Breast epithelium (tissue), 4 donors: ENCODE measurements at regions not wholly inside any gene's neighbourhood (a gene's known extent, or its start where the extent isn't known, plus 50 kb on each side); places are given as distances from the start of the nearest gene placed in this dataset.

Experiments used
- DNase-seq, 2 donors: peaks; one replicate each; pipeline ENCODE4 v3.0.0-alpha.2; 2019; ENCODE audit warnings: low spot score in 2 of 2
- H3K27ac ChIP-seq, 2 donors: fragments of 200-600 bp; sonication (generic) in 1 of 2; one replicate each; pipeline ENCODE4 v1.5.1; 2016 to 2019; ENCODE audit warnings: mild to moderate bottlenecking in 1 of 2
- H3K27me3 ChIP-seq, 2 donors: fragments of 200-600 bp; sonication (generic) in 1 of 2; one replicate each; pipeline versions ENCODE4 v1.5.1 to v1.6.0; 2017 to 2019; ENCODE audit warnings: control low read depth in 1 of 2, mild to moderate bottlenecking in 1 of 2
- H3K36me3 ChIP-seq: fragments of 200-600 bp; one replicate; pipeline ENCODE4 v1.5.1; 2019
- H3K4me1 ChIP-seq, 2 donors: fragments of 200-600 bp; sonication (generic); one replicate each; pipeline ENCODE4 v1.5.1; 2016 to 2019; ENCODE audit warnings: control low read depth in 1 of 2
- H3K4me3 ChIP-seq, 3 donors: fragments of 200-600 bp; sonication (generic); 1 replicate in 2 of 3; 2 replicates in 1 of 3; pipeline ENCODE4 v1.5.1; 2016 to 2019; ENCODE audit warnings: mild to moderate bottlenecking in 3 of 3, moderate library complexity in 2 of 3
- H3K9me3 ChIP-seq, 2 donors: fragments of 200-600 bp; sonication (generic) in 1 of 2; one replicate each; pipeline ENCODE4 v1.5.1; 2016 to 2019; ENCODE audit warnings: control low read depth in 1 of 2
- POLR2A ChIP-seq: fragments of 450-650 bp; IDR thresholded peaks from one replicate; pipeline ENCODE4 v1.6.1; 2016; ENCODE audit warnings: antibody characterized with exemption, mild to moderate bottlenecking, moderate library complexity
- POLR2AphosphoS5 ChIP-seq, 3 donors: sonication (generic); formaldehyde crosslinking; IDR thresholded peaks; one replicate each; pipeline ENCODE4 v1.6.1; 2017; ENCODE audit warnings: antibody characterized with exemption in 3 of 3
- intact Hi-C: fragments of 100-400 bp; cut with DNase I; formaldehyde crosslinking; loops from one replicate; pipeline ENCODE4 v1.15.1; 2023; ENCODE audit warnings: low total_unique reads
- TF ChIP-seq, protein P1 (sequence below), 3 donors: fragments of 450-650 bp; IDR thresholded peaks; one replicate each; pipeline ENCODE4 v1.5.1; 2016 to 2017; ENCODE audit warnings: antibody characterized with exemption in 3 of 3, mild to moderate bottlenecking in 3 of 3, moderate library complexity in 3 of 3

- no peaks in the 10 kb centered on the region for H3K4me1 ChIP-seq
- intact Hi-C loops: no loop called here
- H3K36me3 ChIP-seq: no peaks in the 10 kb centered on the region
- no peak for TF ChIP-seq POLR2AphosphoS5 (IDR thresholded peaks at IDR 0.05)
- no peak for TF ChIP-seq POLR2A
- TF ChIP-seq, protein P1, sequence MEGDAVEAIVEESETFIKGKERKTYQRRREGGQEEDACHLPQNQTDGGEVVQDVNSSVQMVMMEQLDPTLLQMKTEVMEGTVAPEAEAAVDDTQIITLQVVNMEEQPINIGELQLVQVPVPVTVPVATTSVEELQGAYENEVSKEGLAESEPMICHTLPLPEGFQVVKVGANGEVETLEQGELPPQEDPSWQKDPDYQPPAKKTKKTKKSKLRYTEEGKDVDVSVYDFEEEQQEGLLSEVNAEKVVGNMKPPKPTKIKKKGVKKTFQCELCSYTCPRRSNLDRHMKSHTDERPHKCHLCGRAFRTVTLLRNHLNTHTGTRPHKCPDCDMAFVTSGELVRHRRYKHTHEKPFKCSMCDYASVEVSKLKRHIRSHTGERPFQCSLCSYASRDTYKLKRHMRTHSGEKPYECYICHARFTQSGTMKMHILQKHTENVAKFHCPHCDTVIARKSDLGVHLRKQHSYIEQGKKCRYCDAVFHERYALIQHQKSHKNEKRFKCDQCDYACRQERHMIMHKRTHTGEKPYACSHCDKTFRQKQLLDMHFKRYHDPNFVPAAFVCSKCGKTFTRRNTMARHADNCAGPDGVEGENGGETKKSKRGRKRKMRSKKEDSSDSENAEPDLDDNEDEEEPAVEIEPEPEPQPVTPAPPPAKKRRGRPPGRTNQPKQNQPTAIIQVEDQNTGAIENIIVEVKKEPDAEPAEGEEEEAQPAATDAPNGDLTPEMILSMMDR (IDR thresholded peaks at IDR 0.05): no peak
- no peak overlapping the region for H3K27ac ChIP-seq
- peaks cover 0 to 4% of the 10 kb centered on the region in 2 donors for H3K27me3 ChIP-seq
- no peaks in the 10 kb centered on the region for H3K9me3 ChIP-seq
- no peak for DNase-seq
- no peak overlapping the region for H3K4me3 ChIP-seq
Measured at GRCh38 chr5:62137628-62138027, 168.4 kb upstream of the KIF2A start.

DNA sequence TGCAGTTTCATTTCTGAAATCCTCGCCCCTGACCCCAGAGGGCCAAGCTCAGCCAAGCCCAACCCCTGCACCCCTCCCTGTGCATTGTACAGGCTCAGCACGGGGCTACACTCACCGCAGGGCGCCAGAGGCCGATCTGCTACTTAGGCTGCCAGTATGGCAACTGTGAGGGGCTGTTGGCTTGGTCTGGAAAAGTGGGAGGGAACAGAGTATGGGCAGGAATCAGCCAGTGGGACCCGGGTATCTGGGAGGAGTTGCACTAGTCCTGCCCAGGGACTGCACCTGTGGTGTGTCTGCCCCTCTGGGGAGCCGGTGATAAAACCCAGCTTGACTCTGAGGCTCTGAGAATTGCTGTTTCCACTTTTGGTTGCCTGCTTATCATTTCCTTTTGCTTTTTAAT, 167.4 kb upstream of the KIF2A start:
- H3K36me3 ChIP-seq: no peaks in the 10 kb centered on the region
- H3K9me3 ChIP-seq: no peaks in the 10 kb centered on the region
- no peak for DNase-seq

GRCh38 chr5:62139741-62140140, 166.3 kb upstream of the KIF2A start:
- Histone ChIP-seq H3K9me3 (no peaks in the 10 kb centered on the region), H3K4me3 (no peak overlapping the region), H3K27ac (no peak overlapping the region), H3K4me1 (no peaks in the 10 kb centered on the region), H3K27me3 (peaks cover 0 to 4% of the 10 kb centered on the region in 2 donors), H3K36me3 (no peaks in the 10 kb centered on the region)
- intact Hi-C loops: no loop called here
- TF ChIP-seq POLR2A (no peak), POLR2AphosphoS5 (IDR thresholded peaks at IDR 0.05) (no peak)
- TF ChIP-seq, protein P1 (IDR thresholded peaks at IDR 0.05): no peak
- no peak for DNase-seq

More for the DNA sequence above, 167.4 kb upstream of the KIF2A start:
- Histone ChIP-seq H3K4me1 (no peaks in the 10 kb centered on the region), H3K27ac (no peak overlapping the region), H3K27me3 (peaks cover 0 to 4% of the 10 kb centered on the region in 2 donors), H3K4me3 (no peak overlapping the region)
- TF ChIP-seq, protein P1 (IDR thresholded peaks at IDR 0.05): no peak
- TF ChIP-seq POLR2A (no peak), POLR2AphosphoS5 (IDR thresholded peaks at IDR 0.05) (no peak)
- intact Hi-C loops: no loop called here

DNA sequence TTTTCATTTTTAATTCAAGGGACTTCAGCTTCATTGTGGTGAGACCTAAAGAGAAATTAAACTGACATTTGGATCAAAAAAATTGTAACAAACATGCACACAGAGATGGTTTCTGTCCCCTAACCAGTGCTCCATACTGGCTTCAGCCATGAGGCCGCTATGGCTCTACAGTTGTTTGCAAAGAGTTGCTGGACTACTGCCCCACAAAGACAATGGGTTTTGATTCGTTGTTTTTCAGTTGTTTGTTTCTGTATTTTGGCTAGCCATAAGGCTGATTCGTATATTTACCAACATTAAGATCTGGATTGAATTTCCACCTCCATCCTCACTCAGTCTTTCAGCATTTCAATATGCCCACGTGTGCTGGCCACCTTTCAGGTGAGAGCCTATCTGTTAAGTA, 163.7 kb upstream of the KIF2A start:
- H3K4me3 ChIP-seq: no peak overlapping the region
- intact Hi-C loops: no loop called here
- H3K9me3 ChIP-seq: no peaks in the 10 kb centered on the region
- H3K27ac ChIP-seq: no peak overlapping the region
- no peaks in the 10 kb centered on the region for H3K4me1 ChIP-seq
- no peak for DNase-seq
- TF ChIP-seq, protein P1 (IDR thresholded peaks at IDR 0.05): no peak
- no peak for TF ChIP-seq POLR2A
- TF ChIP-seq POLR2AphosphoS5 (IDR thresholded peaks at IDR 0.05): no peak
- H3K36me3 ChIP-seq: no peaks in the 10 kb centered on the region
- H3K27me3 ChIP-seq: peaks cover 0 to 4% of the 10 kb centered on the region in 2 donors

GRCh38 chr5:62143268-62144229, 162.5 kb upstream of the KIF2A start:
- Histone ChIP-seq H3K36me3 (no peaks in the 10 kb centered on the region), H3K4me1 (no peaks in the 10 kb centered on the region), H3K27me3 (peaks cover 0 to 2% of the 10 kb centered on the region in 2 donors), H3K4me3 (no peak overlapping the region), H3K27ac (no peak overlapping the region), H3K9me3 (no peaks in the 10 kb centered on the region)
- intact Hi-C loops: no loop called here
- TF ChIP-seq, protein P1 (IDR thresholded peaks at IDR 0.05): no peak
- no peak for TF ChIP-seq POLR2AphosphoS5 (IDR thresholded peaks at IDR 0.05)
- no peak for DNase-seq
